ENCODE measurements at regions not wholly inside any gene's neighbourhood (a gene's known extent, or its start where the extent isn't known, plus 50 kb on each side); places are given as distances from the start of the nearest gene placed in this dataset.

DNA sequence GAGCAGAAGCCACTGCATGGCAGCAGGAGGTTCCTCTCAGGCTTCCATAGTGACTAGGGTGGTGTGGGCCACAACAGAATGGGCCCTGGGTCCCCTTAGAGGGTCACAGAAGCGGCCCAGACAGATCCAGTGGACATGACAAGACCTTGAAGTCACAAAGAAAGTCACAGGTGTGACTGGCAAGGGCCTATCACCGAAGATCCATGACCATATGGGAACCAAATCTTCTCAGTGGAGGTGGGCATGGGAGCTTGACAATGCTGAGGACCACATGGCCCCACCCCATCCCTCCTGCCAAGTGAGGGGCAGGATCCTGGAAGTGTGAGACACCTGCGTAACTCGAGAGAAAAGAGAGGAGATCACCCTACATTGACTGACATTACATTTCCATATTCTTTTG, 332.4 kb downstream of the MSX2 start:
- no peak for TF ChIP-seq CTCF (IDR thresholded peaks at IDR 0.05; ENCODE audit: insufficient read depth, low read depth, low read length, missing control alignments)
- no peak for DNase-seq (ENCODE audit: low read depth)
- no peak overlapping the region for H3K4me3 ChIP-seq (ENCODE audit: low read depth, low read length)

- no peak for TF ChIP-seq CTCF (IDR thresholded peaks at IDR 0.05; ENCODE audit: insufficient read depth, low read depth, low read length, missing control alignments)
- DNase-seq (ENCODE audit: low read depth) = no peak
- no peak overlapping the region for H3K4me3 ChIP-seq (ENCODE audit: low read depth, low read length)
These were observed 329.9 kb downstream of the MSX2 start for GRCh38 chr5:175054243-175054642.

GRCh38 chr5:175052351-175052750, 328.0 kb downstream of the MSX2 start:
- no peak for TF ChIP-seq CTCF (IDR thresholded peaks at IDR 0.05; ENCODE audit: insufficient read depth, low read depth, low read length, missing control alignments)
- no peak overlapping the region for H3K4me3 ChIP-seq (ENCODE audit: low read depth, low read length)
- DNase-seq (ENCODE audit: low read depth) = no peak

DNA sequence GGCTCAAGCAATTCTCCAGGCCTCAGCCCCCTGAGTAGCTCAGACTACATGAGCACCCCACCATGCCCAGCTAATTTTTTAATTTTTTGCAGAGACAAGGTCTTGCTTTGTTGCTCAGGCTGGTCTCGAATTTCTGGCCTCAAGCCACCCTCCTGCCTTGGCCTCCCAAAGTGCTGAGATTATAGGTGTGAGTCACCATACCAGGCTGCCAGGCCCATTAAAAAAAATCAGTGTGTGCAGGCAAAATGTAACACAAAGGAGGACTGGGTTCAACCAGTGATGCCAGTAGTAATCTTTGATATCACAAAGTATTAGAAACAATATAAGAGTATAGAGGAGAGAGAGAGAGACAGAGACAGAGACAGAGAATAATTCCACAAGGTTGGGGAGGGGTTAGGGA, 322.7 kb downstream of the MSX2 start:
- no peak for DNase-seq (ENCODE audit: low read depth)
- TF ChIP-seq CTCF (IDR thresholded peaks at IDR 0.05; ENCODE audit: insufficient read depth, low read depth, low read length, missing control alignments) = no peak
- no peak overlapping the region for H3K4me3 ChIP-seq (ENCODE audit: low read depth, low read length)

- DNase-seq (ENCODE audit: low read depth) = no peak
- TF ChIP-seq CTCF (IDR thresholded peaks at IDR 0.05; ENCODE audit: insufficient read depth, low read depth, low read length, missing control alignments) = no peak
- no peak overlapping the region for H3K4me3 ChIP-seq (ENCODE audit: low read depth, low read length)
These were observed 321.4 kb downstream of the MSX2 start for GRCh38 chr5:175045820-175046219.

GRCh38 chr5:175037820-175038219, 313.4 kb downstream of the MSX2 start:
- DNase-seq (ENCODE audit: low read depth) = no peak
- no peak overlapping the region for H3K4me3 ChIP-seq (ENCODE audit: low read depth, low read length)
- TF ChIP-seq CTCF (IDR thresholded peaks at IDR 0.05; ENCODE audit: insufficient read depth, low read depth, low read length, missing control alignments) = no peak

DNA sequence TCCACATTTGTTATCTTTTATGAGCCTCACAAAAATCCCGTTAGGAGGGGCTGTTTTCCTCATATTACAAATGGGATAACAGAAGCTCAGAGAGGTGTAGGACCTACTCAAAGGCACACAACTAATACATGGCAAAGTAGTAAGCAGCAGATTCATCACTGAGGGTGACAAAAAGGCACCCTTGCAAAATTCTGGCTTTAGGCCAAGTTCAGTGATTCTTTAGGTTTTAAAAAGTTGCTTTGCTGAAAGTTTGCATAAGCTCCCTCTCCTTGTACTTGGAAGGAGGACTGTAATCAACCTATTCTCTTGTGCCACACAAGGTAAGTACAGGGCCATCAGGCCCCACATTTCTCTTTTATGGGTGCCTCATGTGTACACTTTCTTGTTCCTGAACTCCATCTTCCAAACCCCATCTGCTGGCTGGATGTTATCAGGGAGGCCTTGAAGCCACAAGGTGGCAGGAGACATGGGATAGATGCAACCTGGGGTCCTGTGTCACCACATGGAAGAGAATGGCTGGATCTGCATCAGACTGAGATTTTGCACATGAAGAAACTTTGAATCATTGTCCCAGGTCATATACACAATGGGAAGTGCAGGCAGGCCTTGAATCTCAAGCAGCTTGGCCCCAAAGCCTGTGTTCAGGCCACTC, 311.6 kb downstream of the MSX2 start:
- no peak for DNase-seq (ENCODE audit: low read depth)
- TF ChIP-seq CTCF (IDR thresholded peaks at IDR 0.05; ENCODE audit: insufficient read depth, low read depth, low read length, missing control alignments) = no peak
- H3K4me3 ChIP-seq (ENCODE audit: low read depth, low read length) = no peak overlapping the region

Measured in GM12865 (cell line).